ENCODE measurements at regions not wholly inside any gene's neighbourhood (a gene's known extent, or its start where the extent isn't known, plus 50 kb on each side); places are given as distances from the start of the nearest gene placed in this dataset.

DNA sequence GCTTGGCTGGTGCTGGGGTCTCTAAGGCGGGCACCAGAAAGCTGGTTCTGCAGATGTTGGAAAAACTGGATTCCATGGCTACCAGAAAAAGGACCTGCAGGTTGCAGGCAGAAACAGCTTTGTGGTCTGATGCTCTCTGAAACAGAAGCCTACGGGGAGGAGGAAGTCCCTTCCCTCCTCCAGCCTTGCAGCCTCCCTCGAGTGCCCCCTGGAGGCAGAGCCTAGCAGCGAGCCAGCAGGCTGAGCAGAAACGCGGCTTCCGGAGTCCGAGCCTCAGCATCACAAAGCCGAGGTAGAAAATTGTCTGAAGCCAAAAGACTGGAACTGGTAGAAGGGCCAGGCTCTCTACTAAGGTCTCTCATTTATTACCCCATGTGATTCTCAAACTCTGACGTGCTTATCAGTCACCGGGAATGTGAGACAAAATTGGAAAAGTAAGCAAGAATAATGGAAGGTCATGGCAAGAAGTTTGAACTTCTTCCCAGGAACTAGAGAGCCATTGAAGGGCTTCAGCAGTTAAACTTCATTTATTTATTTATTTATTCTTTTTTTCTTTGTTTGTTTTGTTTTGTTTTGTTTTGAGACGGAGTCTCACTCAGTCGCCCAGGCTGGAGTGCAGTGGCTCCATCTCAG, 82.2 kb upstream of the CPSF6 start (continued):
- peak; percentile 77; the same call in 1 of the 2 replicates for TF ChIP-seq RCOR1 (conservative IDR thresholded peaks at IDR 0.05; ENCODE audit: low read depth, low read length)
- TF ChIP-seq MEF2B (IDR thresholded peaks at IDR 0.05; ENCODE audit: partially characterized antibody, poor library complexity, severe bottlenecking), result no peak
- TF ChIP-seq EED (IDR thresholded peaks at IDR 0.05; ENCODE audit: low read depth), result no peak
- TF ChIP-seq TCF3 (IDR thresholded peaks at IDR 0.05; ENCODE audit: borderline replicate concordance, insufficient read depth, low read depth, low read length), result 0 out of 2 replicates have a peak, but pooled peaks have one; percentile 31
- TF ChIP-seq RUNX3 (IDR thresholded peaks at IDR 0.05; ENCODE audit: low read length), result peak; percentile 77
- TF ChIP-seq LARP7 (IDR thresholded peaks at IDR 0.05), result no peak
- TF ChIP-seq TCF12 (IDR thresholded peaks at IDR 0.05; ENCODE audit: low read depth, low read length), result 0 out of 2 replicates have a peak, but pooled peaks have one; percentile 36
- peak; percentile 94 for TF ChIP-seq SMARCA5 (IDR thresholded peaks at IDR 0.05)
- no peak for TF ChIP-seq HDGF (IDR thresholded peaks at IDR 0.05)
- TF ChIP-seq TAF1 (IDR thresholded peaks at IDR 0.05; ENCODE audit: borderline replicate concordance, low read depth, low read length), result 0 out of 2 replicates have a peak, but pooled peaks have one; percentile 42
- TF ChIP-seq SPI1 (IDR thresholded peaks at IDR 0.05; ENCODE audit: borderline replicate concordance, insufficient read depth, low read depth, low read length), result peak; percentile 76; the same call in 1 of the 2 replicates
- peak; percentile 29; the same call in 1 of the 2 replicates for TF ChIP-seq HCFC1 (IDR thresholded peaks at IDR 0.05; ENCODE audit: low read length)
- TF ChIP-seq CBX5 (IDR thresholded peaks at IDR 0.05; ENCODE audit: low read depth), result 0 out of 2 replicates have a peak, but pooled peaks have one; percentile 61
- peak; percentile 42; the same call in 1 of the 2 replicates for TF ChIP-seq CREB1 (IDR thresholded peaks at IDR 0.05; ENCODE audit: low read depth)
- TF ChIP-seq, protein P1, sequence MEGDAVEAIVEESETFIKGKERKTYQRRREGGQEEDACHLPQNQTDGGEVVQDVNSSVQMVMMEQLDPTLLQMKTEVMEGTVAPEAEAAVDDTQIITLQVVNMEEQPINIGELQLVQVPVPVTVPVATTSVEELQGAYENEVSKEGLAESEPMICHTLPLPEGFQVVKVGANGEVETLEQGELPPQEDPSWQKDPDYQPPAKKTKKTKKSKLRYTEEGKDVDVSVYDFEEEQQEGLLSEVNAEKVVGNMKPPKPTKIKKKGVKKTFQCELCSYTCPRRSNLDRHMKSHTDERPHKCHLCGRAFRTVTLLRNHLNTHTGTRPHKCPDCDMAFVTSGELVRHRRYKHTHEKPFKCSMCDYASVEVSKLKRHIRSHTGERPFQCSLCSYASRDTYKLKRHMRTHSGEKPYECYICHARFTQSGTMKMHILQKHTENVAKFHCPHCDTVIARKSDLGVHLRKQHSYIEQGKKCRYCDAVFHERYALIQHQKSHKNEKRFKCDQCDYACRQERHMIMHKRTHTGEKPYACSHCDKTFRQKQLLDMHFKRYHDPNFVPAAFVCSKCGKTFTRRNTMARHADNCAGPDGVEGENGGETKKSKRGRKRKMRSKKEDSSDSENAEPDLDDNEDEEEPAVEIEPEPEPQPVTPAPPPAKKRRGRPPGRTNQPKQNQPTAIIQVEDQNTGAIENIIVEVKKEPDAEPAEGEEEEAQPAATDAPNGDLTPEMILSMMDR (IDR thresholded peaks at IDR 0.05 in 2 of 3, conservative IDR thresholded peaks at IDR 0.05 in 1 of 3; ENCODE audit: control insufficient read depth in 2 of 3, extremely low read depth in 1 of 3, insufficient read depth in 1 of 3, low read depth in 3 of 3, low read length in 3 of 3), result peak; percentile 95 to 100 (median 99); a peak in 5 of 6 replicates
- TF ChIP-seq ZNF207 (IDR thresholded peaks at IDR 0.05; ENCODE audit: borderline replicate concordance), result 0 out of 2 replicates have a peak, but pooled peaks have one; percentile 26
- no peak for TF ChIP-seq FOS (IDR thresholded peaks at IDR 0.05; ENCODE audit: borderline replicate concordance, extremely low read depth, insufficient read length)
- TF ChIP-seq, protein P2, sequence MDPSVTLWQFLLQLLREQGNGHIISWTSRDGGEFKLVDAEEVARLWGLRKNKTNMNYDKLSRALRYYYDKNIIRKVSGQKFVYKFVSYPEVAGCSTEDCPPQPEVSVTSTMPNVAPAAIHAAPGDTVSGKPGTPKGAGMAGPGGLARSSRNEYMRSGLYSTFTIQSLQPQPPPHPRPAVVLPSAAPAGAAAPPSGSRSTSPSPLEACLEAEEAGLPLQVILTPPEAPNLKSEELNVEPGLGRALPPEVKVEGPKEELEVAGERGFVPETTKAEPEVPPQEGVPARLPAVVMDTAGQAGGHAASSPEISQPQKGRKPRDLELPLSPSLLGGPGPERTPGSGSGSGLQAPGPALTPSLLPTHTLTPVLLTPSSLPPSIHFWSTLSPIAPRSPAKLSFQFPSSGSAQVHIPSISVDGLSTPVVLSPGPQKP (IDR thresholded peaks at IDR 0.05; ENCODE audit: low read depth, low read length), result peak; percentile 50; the same call in 1 of the 2 replicates
- TF ChIP-seq YY1 (IDR thresholded peaks at IDR 0.05; ENCODE audit: low read depth, low read length), result peak; percentile 81
- TF ChIP-seq RFX5 (IDR thresholded peaks at IDR 0.05; ENCODE audit: low read depth, low read length), result peak; percentile 17; the same call in 1 of the 2 replicates
- no peak for TF ChIP-seq ZSCAN29 (IDR thresholded peaks at IDR 0.05)
- TF ChIP-seq, protein P3, sequence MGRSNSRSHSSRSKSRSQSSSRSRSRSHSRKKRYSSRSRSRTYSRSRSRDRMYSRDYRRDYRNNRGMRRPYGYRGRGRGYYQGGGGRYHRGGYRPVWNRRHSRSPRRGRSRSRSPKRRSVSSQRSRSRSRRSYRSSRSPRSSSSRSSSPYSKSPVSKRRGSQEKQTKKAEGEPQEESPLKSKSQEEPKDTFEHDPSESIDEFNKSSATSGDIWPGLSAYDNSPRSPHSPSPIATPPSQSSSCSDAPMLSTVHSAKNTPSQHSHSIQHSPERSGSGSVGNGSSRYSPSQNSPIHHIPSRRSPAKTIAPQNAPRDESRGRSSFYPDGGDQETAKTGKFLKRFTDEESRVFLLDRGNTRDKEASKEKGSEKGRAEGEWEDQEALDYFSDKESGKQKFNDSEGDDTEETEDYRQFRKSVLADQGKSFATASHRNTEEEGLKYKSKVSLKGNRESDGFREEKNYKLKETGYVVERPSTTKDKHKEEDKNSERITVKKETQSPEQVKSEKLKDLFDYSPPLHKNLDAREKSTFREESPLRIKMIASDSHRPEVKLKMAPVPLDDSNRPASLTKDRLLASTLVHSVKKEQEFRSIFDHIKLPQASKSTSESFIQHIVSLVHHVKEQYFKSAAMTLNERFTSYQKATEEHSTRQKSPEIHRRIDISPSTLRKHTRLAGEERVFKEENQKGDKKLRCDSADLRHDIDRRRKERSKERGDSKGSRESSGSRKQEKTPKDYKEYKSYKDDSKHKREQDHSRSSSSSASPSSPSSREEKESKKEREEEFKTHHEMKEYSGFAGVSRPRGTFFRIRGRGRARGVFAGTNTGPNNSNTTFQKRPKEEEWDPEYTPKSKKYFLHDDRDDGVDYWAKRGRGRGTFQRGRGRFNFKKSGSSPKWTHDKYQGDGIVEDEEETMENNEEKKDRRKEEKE (IDR thresholded peaks at IDR 0.05), result no peak
- TF ChIP-seq RAD21 (IDR thresholded peaks at IDR 0.05; ENCODE audit: insufficient read depth, low read depth, low read length), result peak; percentile 66
- TF ChIP-seq IRF4 (IDR thresholded peaks at IDR 0.05; ENCODE audit: low read depth, low read length), result peak; percentile 61; the same call in 1 of the 2 replicates
- TF ChIP-seq IKZF2 (IDR thresholded peaks at IDR 0.05), result peak in 1 of 2 experiments; percentile 30; a peak in 3 of 4 replicates
- TF ChIP-seq ZNF24 (IDR thresholded peaks at IDR 0.05), result 0 out of 2 replicates have a peak, but pooled peaks have one; percentile 32
- no peak for TF ChIP-seq NFYB (IDR thresholded peaks at IDR 0.05; ENCODE audit: insufficient read depth, low read depth, low read length)
